DOHH2 (cell line): ENCODE measurements at regions not wholly inside any gene's neighbourhood (a gene's known extent, or its start where the extent isn't known, plus 50 kb on each side); places are given as distances from the start of the nearest gene placed in this dataset.
"Not testable (repeated sequence)": the region's sequence is repeated elsewhere in the genome, so short reads cannot be mapped to it uniquely, and the experiment has no call there.

ENCODE experiments used
- EZH2phosphoT487 ChIP-seq: fragments of 200-600 bp; sonication (generic); IDR thresholded peaks from 2 replicates; pipeline ENCODE4 v1.6.1; 2017; ENCODE audit warnings: borderline replicate concordance, mild to moderate bottlenecking, antibody characterized with exemption, low read length, moderate library complexity, mixed read lengths
- TF ChIP-seq, protein P1 (sequence below): fragments of 200-600 bp; sonication (generic); IDR thresholded peaks from one replicate; pipeline ENCODE4 v1.5.1; 2014; ENCODE audit warnings: antibody characterized with exemption, mild to moderate bottlenecking, low read depth, low read length; ENCODE audit not compliant: poor library complexity, severe bottlenecking

DNA sequence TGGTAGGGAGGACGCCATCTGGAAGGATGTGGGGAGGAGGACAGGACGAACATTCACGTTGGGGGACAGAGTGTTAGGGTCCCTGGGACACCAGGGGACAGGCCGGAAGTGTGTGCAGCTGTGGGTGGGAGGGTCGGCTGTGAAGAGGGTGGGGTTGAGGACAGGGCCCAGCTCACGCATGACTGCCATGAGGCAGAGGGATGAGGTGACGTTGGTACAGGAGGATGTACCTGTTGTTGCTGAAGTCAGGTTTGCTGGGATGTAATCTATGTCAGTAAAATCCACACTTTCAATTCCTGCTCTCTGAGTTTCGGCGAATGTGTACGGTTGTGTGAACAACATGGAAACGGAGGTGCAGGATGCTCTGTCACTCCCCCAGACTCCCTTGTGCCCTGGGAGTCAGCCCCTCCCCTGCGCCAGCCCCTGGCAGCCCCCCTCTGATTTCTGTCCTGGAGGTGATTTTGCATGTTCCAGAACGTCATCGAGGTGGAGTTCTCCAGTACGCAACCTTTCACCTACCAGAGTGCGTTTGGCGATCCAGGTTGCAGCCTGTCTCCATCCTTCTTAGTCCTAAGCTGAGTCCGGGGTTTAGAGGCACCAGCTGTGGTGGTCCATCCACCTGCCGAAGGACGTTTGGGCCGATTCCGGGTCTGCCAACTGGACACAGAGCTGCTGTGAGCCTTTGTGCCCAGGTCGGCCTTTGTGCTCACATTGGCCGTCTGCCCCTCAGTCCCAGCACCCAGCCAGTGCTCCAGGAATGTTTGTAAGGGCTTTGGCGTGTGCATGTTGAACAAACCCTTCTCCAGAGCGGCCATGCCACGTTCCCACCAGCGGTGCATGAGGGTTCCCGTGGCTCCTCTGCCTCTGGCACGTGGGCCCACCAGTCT is 203.2 kb downstream of the NPIPB11 start:
- TF ChIP-seq, protein P1, sequence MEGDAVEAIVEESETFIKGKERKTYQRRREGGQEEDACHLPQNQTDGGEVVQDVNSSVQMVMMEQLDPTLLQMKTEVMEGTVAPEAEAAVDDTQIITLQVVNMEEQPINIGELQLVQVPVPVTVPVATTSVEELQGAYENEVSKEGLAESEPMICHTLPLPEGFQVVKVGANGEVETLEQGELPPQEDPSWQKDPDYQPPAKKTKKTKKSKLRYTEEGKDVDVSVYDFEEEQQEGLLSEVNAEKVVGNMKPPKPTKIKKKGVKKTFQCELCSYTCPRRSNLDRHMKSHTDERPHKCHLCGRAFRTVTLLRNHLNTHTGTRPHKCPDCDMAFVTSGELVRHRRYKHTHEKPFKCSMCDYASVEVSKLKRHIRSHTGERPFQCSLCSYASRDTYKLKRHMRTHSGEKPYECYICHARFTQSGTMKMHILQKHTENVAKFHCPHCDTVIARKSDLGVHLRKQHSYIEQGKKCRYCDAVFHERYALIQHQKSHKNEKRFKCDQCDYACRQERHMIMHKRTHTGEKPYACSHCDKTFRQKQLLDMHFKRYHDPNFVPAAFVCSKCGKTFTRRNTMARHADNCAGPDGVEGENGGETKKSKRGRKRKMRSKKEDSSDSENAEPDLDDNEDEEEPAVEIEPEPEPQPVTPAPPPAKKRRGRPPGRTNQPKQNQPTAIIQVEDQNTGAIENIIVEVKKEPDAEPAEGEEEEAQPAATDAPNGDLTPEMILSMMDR, result not testable (repeated sequence)
- TF ChIP-seq EZH2phosphoT487, result not testable (repeated sequence)
